ENCODE measurements at regions not wholly inside any gene's neighbourhood (a gene's known extent, or its start where the extent isn't known, plus 50 kb on each side); places are given as distances from the start of the nearest gene placed in this dataset.
"Not testable (repeated sequence)": the region's sequence is repeated elsewhere in the genome, so short reads cannot be mapped to it uniquely, and the experiment has no call there.

- DNase-seq: not testable (repeated sequence)
Observed at GRCh38 chr22:49698616-49699015, 129.1 kb downstream of the BRD1 start.

- no peak for DNase-seq
Observed at GRCh38 chr22:49697047-49697446, 130.6 kb downstream of the BRD1 start.

GRCh38 chr22:49694462-49695260 is 133.0 kb downstream of the BRD1 start:
- no peak for DNase-seq

GRCh38 chr22:49693848-49694247 is 133.8 kb downstream of the BRD1 start:
- no peak for DNase-seq

GRCh38 chr22:49693416-49693815 is 134.3 kb downstream of the BRD1 start:
- DNase-seq: no peak

- DNase-seq: no peak
Observed at GRCh38 chr22:49692499-49693225, 135.0 kb downstream of the BRD1 start.

- DNase-seq: no peak
Observed at GRCh38 chr22:49691256-49691655, 136.4 kb downstream of the BRD1 start.

- no peak for DNase-seq
Observed at GRCh38 chr22:49690454-49690853, 137.2 kb downstream of the BRD1 start.

GRCh38 chr22:49689858-49690257 is 137.8 kb downstream of the BRD1 start:
- DNase-seq: no peak

- DNase-seq: no peak
Observed at GRCh38 chr22:49689255-49689770, 138.4 kb downstream of the BRD1 start.

- DNase-seq: no peak
Observed at GRCh38 chr22:49688516-49689254, 139.0 kb downstream of the BRD1 start.

GRCh38 chr22:49687786-49688515 is 139.7 kb downstream of the BRD1 start:
- no peak for DNase-seq

GRCh38 chr22:49687333-49687732 is 140.3 kb downstream of the BRD1 start:
- no peak for DNase-seq

GRCh38 chr22:49686495-49687219 is 141.0 kb downstream of the BRD1 start:
- no peak for DNase-seq

- DNase-seq: no peak
Observed at GRCh38 chr22:49685686-49686085, 142.0 kb downstream of the BRD1 start.

- no peak for DNase-seq
Observed at GRCh38 chr22:49685116-49685515, 142.6 kb downstream of the BRD1 start.

- no peak for DNase-seq
Observed at GRCh38 chr22:49683032-49683431, 144.6 kb downstream of the BRD1 start.

GRCh38 chr22:49680819-49681218 is 146.9 kb downstream of the BRD1 start:
- not testable (repeated sequence) for DNase-seq

- no peak for DNase-seq
Observed at GRCh38 chr22:49678842-49679170, 148.9 kb downstream of the BRD1 start.

- DNase-seq: no peak
Observed at GRCh38 chr22:49678137-49678841, 149.4 kb downstream of the BRD1 start.

Measured in amygdala (tissue), 56 donors.